IMR-90 (cell line): ENCODE measurements at regions not wholly inside any gene's neighbourhood (a gene's known extent, or its start where the extent isn't known, plus 50 kb on each side); places are given as distances from the start of the nearest gene placed in this dataset.

ENCODE experiments used
- BHLHE40 ChIP-seq: fragments of 150-350 bp; IDR thresholded peaks from 2 replicates; pipeline ENCODE4 v1.6.1; 2016; ENCODE audit warnings: mild to moderate bottlenecking, low read depth, low read length
- CEBPB ChIP-seq: IDR thresholded peaks from 2 replicates; pipeline ENCODE4 v1.6.1; 2012; ENCODE audit warnings: low read depth, low read length, improper control_type of control experiment
- POLR2A ChIP-seq: IDR thresholded peaks from 2 replicates; pipeline ENCODE4 v1.6.1; 2012; ENCODE audit warnings: mild to moderate bottlenecking, low read depth, low read length
- SMC3 ChIP-seq: fragments of 150-350 bp; IDR thresholded peaks from 2 replicates; pipeline ENCODE4 v1.6.1; 2016; ENCODE audit warnings: low read depth, mild to moderate bottlenecking, antibody characterized with exemption, low read length, moderate library complexity
- TF ChIP-seq, protein P1 (sequence below): conservative IDR thresholded peaks from 2 replicates; pipeline ENCODE4 v1.5.1; 2012; ENCODE audit warnings: mild to moderate bottlenecking, low read depth, low read length, improper control_type of control experiment

DNA sequence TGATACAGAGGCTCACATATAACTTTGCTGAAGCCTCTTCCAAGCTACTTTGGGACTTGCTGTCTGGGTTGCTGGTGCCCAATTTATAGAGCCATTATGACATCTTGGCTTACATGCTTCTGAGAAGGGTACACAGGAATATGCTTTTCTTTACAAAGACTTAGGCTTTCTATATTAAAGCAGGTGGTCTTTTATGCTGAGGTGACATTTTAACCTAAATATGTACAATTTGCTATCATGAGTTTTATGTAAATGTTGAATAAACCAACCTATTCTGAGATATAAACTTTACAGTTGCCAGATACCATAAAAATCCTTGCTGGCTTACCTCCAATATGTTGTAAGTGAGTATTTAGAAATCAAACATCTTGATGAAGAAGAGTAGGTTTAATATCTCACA is 509.2 kb upstream of the CHD1 start:
- TF ChIP-seq SMC3 (no peak), BHLHE40 (no peak), POLR2A (no peak), CEBPB (no peak)
- TF ChIP-seq, protein P1, sequence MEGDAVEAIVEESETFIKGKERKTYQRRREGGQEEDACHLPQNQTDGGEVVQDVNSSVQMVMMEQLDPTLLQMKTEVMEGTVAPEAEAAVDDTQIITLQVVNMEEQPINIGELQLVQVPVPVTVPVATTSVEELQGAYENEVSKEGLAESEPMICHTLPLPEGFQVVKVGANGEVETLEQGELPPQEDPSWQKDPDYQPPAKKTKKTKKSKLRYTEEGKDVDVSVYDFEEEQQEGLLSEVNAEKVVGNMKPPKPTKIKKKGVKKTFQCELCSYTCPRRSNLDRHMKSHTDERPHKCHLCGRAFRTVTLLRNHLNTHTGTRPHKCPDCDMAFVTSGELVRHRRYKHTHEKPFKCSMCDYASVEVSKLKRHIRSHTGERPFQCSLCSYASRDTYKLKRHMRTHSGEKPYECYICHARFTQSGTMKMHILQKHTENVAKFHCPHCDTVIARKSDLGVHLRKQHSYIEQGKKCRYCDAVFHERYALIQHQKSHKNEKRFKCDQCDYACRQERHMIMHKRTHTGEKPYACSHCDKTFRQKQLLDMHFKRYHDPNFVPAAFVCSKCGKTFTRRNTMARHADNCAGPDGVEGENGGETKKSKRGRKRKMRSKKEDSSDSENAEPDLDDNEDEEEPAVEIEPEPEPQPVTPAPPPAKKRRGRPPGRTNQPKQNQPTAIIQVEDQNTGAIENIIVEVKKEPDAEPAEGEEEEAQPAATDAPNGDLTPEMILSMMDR = no peak
